HepG2 (cell line): ENCODE measurements at regions not wholly inside any gene's neighbourhood (a gene's known extent, or its start where the extent isn't known, plus 50 kb on each side); places are given as distances from the start of the nearest gene placed in this dataset.

Experiments used
- ZBTB8A ChIP-seq: sonication (generic); formaldehyde crosslinking; IDR thresholded peaks from 2 replicates; pipeline ENCODE4 v1.4.0; 2020; ENCODE audit warnings: mild to moderate bottlenecking, low read depth, missing genetic modification reagents, borderline replicate concordance
- ZNF274 ChIP-seq: sonication (generic); formaldehyde crosslinking; IDR thresholded peaks from 2 replicates; pipeline ENCODE4 v1.5.1; 2020; ENCODE audit warnings: mild to moderate bottlenecking, missing genetic modification reagents
- ZNF792 ChIP-seq: IDR thresholded peaks from 2 replicates; pipeline ENCODE4 v1.6.1; 2016
- TF ChIP-seq, protein P1 (sequence below): sonication (generic); formaldehyde crosslinking; IDR thresholded peaks from 2 replicates; pipeline ENCODE4 v1.4.0; 2020; ENCODE audit warnings: mild to moderate bottlenecking, low read depth, missing genetic modification reagents

DNA sequence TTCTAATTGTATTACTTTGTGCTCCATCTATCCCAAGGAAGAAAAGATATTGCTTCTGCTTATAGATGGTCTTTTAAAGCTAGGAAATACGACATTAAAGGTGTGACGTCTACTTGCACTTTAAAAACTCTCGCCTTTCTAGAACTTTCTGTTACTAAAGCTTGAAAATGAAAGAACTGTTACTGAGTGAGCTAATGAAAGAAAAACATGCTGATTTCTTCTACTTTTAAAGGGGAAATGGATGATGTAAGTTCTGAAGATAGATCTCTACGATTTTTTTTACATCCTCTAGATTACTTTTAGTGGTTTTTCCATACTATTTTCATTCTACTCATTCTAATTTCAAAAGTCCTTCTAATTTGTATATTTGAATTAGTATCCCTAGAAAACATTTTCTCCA lies 387.5 kb downstream of the USP25 start:
- TF ChIP-seq ZNF792 (CRISPR knock-in tag) (no peak), ZBTB8A (no peak), ZNF274 (CRISPR knock-in tag) (no peak)
- TF ChIP-seq, protein P1, sequence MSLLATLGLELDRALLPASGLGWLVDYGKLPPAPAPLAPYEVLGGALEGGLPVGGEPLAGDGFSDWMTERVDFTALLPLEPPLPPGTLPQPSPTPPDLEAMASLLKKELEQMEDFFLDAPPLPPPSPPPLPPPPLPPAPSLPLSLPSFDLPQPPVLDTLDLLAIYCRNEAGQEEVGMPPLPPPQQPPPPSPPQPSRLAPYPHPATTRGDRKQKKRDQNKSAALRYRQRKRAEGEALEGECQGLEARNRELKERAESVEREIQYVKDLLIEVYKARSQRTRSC (CRISPR knock-in tag), result no peak
